Fibroblast of skin of back (primary cell): ENCODE measurements at regions not wholly inside any gene's neighbourhood (a gene's known extent, or its start where the extent isn't known, plus 50 kb on each side); places are given as distances from the start of the nearest gene placed in this dataset.
"Not testable (repeated sequence)": the region's sequence is repeated elsewhere in the genome, so short reads cannot be mapped to it uniquely, and the experiment has no call there.

ENCODE experiments used
- DNase-seq: peaks from one replicate; pipeline ENCODE4 v3.0.0-alpha.2; 2013

DNA sequence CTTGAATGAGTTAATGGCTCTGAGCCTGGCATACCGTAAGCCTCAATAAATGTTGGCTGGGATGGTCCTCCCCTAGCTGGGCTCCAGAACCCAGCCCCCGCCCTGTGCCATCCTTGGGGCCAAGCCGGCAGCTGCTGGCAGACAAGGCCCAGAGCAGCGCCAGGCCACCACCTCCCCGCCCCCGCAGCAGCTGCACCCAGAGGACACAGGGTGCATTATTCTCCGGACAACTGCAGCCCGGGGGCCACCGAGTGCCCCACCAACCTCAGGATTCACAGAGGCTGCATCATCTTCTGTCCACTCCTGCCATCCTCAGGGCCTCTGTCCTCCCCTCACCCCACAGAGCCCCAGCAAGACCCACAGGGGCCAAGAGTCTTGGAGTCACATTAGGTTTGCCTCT is 92.7 kb downstream of the NCOR2 start:
- DNase-seq: no peak

DNA sequence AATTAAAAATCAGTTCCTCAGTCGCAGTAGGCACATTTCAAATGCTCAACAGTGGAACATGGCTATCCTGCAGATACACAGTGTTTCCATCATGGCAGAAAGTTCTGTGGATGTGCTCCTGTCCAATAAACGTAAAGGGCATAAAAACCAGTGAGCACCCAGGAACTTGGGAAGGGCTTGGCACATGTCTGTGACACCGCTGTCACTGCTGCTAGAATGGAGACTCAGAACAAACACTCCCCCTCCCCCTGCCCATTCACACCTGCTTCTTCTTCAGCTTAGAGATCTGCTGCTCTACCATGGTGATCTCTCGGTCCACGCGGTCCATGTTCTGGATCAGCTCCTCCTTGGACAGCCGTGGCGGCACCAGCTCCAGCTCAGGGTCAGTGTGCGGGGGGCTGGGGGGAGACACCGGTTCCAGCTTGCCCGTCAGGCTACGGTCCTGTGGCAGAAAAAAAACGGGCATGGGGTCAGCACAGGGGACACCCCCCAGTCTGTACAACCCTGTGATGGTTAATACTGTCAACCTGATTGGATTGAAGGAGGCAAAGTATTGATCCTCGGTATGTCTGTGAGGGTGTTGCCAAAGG is 94.6 kb downstream of the NCOR2 start:
- no peak for DNase-seq

- no peak for DNase-seq
These were observed 95.6 kb downstream of the NCOR2 start for GRCh38 chr12:124471828-124472227.

DNA sequence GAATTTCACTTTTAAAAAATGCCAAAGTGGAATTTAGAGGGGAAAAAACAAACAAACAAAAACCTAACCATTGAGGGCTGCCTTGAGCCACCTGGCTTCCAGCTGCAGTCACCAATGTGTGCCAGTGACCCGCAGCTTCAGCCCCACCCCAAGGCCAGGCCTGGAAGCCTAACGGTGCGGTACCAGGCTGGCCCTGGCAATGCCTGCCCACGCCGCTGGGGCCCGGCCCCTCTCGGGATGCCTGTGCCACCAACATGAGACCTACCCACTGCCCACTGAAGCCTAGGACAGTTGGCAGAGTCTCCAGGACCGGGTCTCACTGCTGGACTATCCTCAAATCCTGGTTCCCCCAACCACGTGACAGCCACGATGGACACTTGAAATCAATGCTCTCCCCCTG is 96.6 kb downstream of the NCOR2 start:
- no peak for DNase-seq

DNA sequence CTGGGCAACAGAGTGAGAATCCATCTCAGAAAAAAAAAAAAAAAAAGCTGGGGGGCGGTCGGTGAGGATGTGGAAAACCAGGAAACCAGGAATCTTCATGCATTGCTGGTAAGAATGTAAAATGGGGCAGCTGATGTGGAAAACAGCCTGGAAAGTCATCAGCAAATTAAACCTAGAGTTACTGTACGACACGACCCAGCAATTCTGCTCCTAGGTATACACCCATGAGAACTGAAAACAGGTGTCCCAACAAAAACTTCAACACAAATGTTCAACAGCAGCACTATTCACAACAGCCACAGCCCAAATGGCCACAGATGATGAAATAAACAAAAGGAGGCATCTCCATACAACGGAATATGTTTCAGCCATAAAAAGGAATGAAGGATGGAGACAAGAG is 97.3 kb downstream of the NCOR2 start:
- DNase-seq: no peak

- no peak for DNase-seq
These were observed 98.1 kb downstream of the NCOR2 start for GRCh38 chr12:124469193-124469888.

GRCh38 chr12:124467549-124467948 is 99.9 kb downstream of the NCOR2 start:
- not testable (repeated sequence) for DNase-seq

DNA sequence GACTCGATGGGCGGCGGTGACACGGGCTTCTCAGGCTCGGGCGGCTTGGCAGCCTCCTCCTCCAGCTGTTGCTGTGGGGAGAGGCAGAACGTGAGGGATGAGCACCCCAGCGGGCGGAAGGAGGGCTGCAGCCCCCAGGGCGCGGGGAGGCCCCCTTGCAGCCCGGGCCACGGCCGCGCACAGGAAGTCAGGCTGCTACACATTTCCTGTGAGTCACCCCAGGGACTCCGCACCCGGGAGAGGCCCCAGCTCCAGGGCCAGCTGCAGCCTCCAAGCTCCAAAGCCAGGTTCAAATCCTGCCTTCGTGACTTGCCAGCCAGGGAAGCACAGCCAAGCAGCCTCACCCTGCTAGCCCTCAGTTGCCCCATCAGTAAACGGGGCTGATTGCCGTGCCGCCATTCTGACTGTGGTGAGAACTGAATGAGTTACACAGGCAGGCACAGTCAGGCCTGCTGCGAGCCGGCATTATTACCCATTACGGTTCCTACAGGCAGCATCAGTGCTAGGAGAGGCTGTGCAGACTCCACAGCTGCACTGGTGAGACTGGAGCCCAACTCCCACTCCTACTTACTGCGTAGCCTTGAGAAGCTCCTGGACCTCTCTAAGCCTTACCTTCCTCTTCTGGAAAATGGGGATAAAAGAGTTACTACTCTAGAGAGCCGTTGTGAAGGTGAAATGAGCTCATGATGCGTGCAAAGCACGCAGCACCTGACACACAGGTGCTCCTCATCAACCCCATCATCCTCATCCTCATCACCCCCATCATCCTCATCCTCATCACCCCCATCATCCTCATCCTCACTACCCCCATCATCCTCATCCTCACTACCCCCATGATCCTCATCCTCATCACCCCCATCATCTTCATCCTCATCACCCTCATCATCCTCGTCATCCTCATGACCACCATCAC is 100.9 kb downstream of the NCOR2 start:
- peak; percentile 35 for DNase-seq

GRCh38 chr12:124465473-124465872 is 101.9 kb downstream of the NCOR2 start:
- DNase-seq: no peak

- no peak for DNase-seq
These were observed 102.6 kb downstream of the NCOR2 start for GRCh38 chr12:124464830-124465229.

- DNase-seq: no peak
These were observed 103.3 kb downstream of the NCOR2 start for GRCh38 chr12:124464062-124464461.

- no peak for DNase-seq
These were observed 104.0 kb downstream of the NCOR2 start for GRCh38 chr12:124463341-124463921.

- no peak for DNase-seq
These were observed 104.7 kb downstream of the NCOR2 start for GRCh38 chr12:124462750-124463149.

- DNase-seq: no peak
These were observed 105.4 kb downstream of the NCOR2 start for GRCh38 chr12:124461851-124462623.

GRCh38 chr12:124461241-124461673 is 106.2 kb downstream of the NCOR2 start:
- DNase-seq: no peak

DNA sequence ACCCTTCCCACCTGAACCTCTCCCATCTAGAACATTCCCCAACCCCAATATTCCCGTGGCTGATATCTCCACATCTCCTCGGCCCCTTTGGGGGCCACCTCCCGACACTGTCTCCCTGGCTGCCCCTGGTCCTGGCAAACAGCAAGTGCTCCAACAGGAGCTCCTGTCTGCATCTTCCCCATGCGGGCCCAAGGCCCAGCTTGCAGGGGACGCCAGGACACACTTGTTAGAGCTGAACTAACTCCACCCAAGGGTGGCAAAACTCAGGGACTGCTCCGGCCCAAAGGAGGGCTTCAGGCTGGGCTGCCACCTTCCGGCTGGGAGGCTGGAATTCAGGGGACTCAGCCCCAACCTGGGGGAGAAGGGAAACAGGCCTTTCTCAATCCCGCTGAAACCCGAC is 106.6 kb downstream of the NCOR2 start:
- no peak for DNase-seq

GRCh38 chr12:124459852-124460645 is 107.4 kb downstream of the NCOR2 start:
- no peak for DNase-seq

- DNase-seq: no peak
These were observed 108.2 kb downstream of the NCOR2 start for GRCh38 chr12:124458992-124459851.

- DNase-seq: no peak
These were observed 109.0 kb downstream of the NCOR2 start for GRCh38 chr12:124458220-124458991.
